Ascending aorta (tissue), 2 donors: ENCODE measurements at regions not wholly inside any gene's neighbourhood (a gene's known extent, or its start where the extent isn't known, plus 50 kb on each side); places are given as distances from the start of the nearest gene placed in this dataset.

Experiments
- DNase-seq, 2 donors: peaks; one replicate each; pipeline ENCODE4 v3.0.0-alpha.2; 2019; ENCODE audit warnings: low spot score in 2 of 2
- H3K27ac ChIP-seq, 2 donors: fragments of 200-600 bp; sonication (generic); one replicate each; pipeline ENCODE4 v1.5.1; 2016 to 2017; ENCODE audit warnings: mild to moderate bottlenecking in 1 of 2
- H3K27me3 ChIP-seq: fragments of 200-600 bp; sonication (generic); one replicate; pipeline ENCODE4 v1.5.1; 2017
- H3K36me3 ChIP-seq, 2 donors: fragments of 200-600 bp; sonication (generic); one replicate each; pipeline ENCODE4 v1.5.1; 2016
- H3K4me1 ChIP-seq, 2 donors: fragments of 200-600 bp; sonication (generic); one replicate each; pipeline ENCODE4 v1.5.1; 2016 to 2017; ENCODE audit warnings: mild to moderate bottlenecking in 1 of 2
- H3K4me3 ChIP-seq, 2 donors: fragments of 200-600 bp; sonication (generic); one replicate each; pipeline ENCODE4 v1.5.1; 2016 to 2017; ENCODE audit warnings: mild to moderate bottlenecking in 1 of 2
- H3K9me3 ChIP-seq, 2 donors: fragments of 200-600 bp; sonication (generic); one replicate each; pipeline ENCODE4 v1.5.1; 2016
- intact Hi-C: fragments of 100-400 bp; cut with DNase I; formaldehyde crosslinking; loops from one replicate; pipeline ENCODE4 v1.15.1; 2023
- TF ChIP-seq, protein P1 (sequence below), 3 experiments: fragments of 200-600 bp in 2 of 3; fragments of 450-650 bp in 1 of 3; sonication (generic) in 2 of 3; IDR thresholded peaks; one replicate each; pipeline ENCODE4 v1.5.1; 2016 to 2019; ENCODE audit warnings: antibody characterized with exemption in 3 of 3, mild to moderate bottlenecking in 1 of 3, moderate library complexity in 1 of 3

- peak overlapping the region; percentile 39 to 54 for H3K4me3 ChIP-seq
- H3K36me3 ChIP-seq: no peaks in the 10 kb centered on the region
- H3K9me3 ChIP-seq: no peaks in the 10 kb centered on the region
- no peak overlapping the region for H3K27ac ChIP-seq
- no peaks in the 10 kb centered on the region for H3K27me3 ChIP-seq
- DNase-seq: no peak
- TF ChIP-seq, protein P1, sequence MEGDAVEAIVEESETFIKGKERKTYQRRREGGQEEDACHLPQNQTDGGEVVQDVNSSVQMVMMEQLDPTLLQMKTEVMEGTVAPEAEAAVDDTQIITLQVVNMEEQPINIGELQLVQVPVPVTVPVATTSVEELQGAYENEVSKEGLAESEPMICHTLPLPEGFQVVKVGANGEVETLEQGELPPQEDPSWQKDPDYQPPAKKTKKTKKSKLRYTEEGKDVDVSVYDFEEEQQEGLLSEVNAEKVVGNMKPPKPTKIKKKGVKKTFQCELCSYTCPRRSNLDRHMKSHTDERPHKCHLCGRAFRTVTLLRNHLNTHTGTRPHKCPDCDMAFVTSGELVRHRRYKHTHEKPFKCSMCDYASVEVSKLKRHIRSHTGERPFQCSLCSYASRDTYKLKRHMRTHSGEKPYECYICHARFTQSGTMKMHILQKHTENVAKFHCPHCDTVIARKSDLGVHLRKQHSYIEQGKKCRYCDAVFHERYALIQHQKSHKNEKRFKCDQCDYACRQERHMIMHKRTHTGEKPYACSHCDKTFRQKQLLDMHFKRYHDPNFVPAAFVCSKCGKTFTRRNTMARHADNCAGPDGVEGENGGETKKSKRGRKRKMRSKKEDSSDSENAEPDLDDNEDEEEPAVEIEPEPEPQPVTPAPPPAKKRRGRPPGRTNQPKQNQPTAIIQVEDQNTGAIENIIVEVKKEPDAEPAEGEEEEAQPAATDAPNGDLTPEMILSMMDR (IDR thresholded peaks at IDR 0.05): no peak
- no peaks in the 10 kb centered on the region for H3K4me1 ChIP-seq
- intact Hi-C loops: no loop called here
These were observed 117.0 kb upstream of the TEX13C start for GRCh38 chrX:125202591-125203248.

GRCh38 chrX:125203365-125203736, 116.3 kb upstream of the TEX13C start:
- DNase-seq: no peak
- intact Hi-C loops: no loop called here
- H3K27me3 ChIP-seq: no peaks in the 10 kb centered on the region
- H3K4me3 ChIP-seq: peak overlapping the region; percentile 39 to 54
- H3K27ac ChIP-seq: peak overlapping the region in 1 of 2 donors; percentile 56
- no peaks in the 10 kb centered on the region for H3K9me3 ChIP-seq
- H3K4me1 ChIP-seq: no peaks in the 10 kb centered on the region
- no peaks in the 10 kb centered on the region for H3K36me3 ChIP-seq
- TF ChIP-seq, protein P1 (IDR thresholded peaks at IDR 0.05): no peak

GRCh38 chrX:125203737-125204578, 115.7 kb upstream of the TEX13C start:
- Histone ChIP-seq H3K4me3 (peak overlapping the region; percentile 39 to 54), H3K36me3 (no peaks in the 10 kb centered on the region), H3K9me3 (no peaks in the 10 kb centered on the region), H3K27me3 (no peaks in the 10 kb centered on the region), H3K4me1 (no peaks in the 10 kb centered on the region), H3K27ac (peak overlapping the region; percentile 41 to 56)
- intact Hi-C loops: no loop called here
- TF ChIP-seq, protein P1 (IDR thresholded peaks at IDR 0.05): no peak
- peak in 1 of 2 donors; percentile 66 for DNase-seq

DNA sequence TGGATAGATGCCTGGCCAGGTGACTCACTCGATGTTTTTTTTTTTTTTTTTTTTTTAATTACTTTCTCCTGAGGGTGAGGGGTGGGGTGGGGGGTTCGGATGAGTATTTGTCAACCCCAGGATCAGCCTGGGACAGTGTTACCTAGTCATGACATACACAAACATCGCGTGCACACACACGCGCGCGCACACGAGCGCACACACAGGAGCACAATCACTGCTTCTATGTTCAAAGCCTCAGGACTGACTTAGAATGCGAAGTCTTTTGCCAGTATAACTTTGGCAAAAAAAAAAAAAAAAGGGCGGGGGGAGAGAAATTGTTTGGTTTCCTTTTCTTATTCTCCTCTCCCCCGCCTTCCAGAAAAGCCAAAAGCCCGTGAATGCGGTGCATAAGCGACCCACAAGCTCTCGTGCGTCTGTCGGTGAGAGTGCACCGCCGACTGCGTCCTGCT, 115.0 kb upstream of the TEX13C start:
- peak overlapping the region; percentile 56 to 59 for H3K27ac ChIP-seq
- H3K9me3 ChIP-seq: no peaks in the 10 kb centered on the region
- peak overlapping the region; percentile 39 to 54 for H3K4me3 ChIP-seq
- intact Hi-C loops: no loop called here
- TF ChIP-seq, protein P1 (IDR thresholded peaks at IDR 0.05): no peak
- no peaks in the 10 kb centered on the region for H3K4me1 ChIP-seq
- no peaks in the 10 kb centered on the region for H3K27me3 ChIP-seq
- no peak for DNase-seq
- no peaks in the 10 kb centered on the region for H3K36me3 ChIP-seq

DNA sequence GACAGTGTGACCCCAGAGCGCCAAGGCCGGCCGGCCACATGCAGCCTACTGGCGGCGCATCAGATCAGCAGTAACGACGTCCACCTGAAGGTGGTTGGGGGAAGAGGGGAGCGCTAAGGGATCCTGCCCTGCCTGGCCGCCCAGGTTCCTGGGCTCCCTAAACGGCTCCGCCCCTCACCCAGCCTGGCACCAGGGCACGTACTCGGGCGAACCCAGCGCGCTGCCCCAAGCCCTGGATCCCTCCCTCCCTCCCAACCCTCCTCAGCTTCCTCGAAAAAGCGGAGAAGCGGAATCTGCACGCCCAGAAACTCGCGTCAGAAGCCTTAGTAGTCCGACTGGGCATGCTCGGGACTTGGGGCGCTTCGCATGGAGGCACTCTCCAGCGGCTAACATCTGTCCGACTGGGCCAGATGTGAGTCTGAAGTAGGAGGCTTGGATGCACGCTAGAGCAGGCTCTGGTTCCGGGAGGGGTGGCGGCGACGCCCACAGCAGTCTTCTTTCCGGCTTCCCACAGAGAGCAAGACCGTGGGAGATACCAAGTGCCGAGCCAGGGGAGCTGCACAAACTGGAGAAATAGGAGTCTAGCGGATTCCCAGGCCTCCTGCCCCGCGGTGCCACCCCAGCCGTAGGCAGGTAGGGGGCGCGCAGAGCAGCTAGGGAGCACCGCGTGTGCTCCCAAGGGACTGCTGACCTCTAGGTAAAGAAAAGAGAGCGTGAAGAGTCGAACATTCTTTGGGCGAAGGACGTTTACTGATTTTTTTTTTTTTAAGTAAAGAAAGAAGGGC, 114.3 kb upstream of the TEX13C start:
- intact Hi-C loops: no loop called here
- no peaks in the 10 kb centered on the region for H3K27me3 ChIP-seq
- no peaks in the 10 kb centered on the region for H3K4me1 ChIP-seq
- peak in 1 of 2 donors; percentile 66 for DNase-seq
- H3K9me3 ChIP-seq: no peaks in the 10 kb centered on the region
- TF ChIP-seq, protein P1 (IDR thresholded peaks at IDR 0.05): peak in 2 of 3 experiments; percentile 5 to 27
- peak overlapping the region; percentile 59 to 61 for H3K27ac ChIP-seq
- H3K36me3 ChIP-seq: no peaks in the 10 kb centered on the region
- H3K4me3 ChIP-seq: peak overlapping the region; percentile 39 to 54
